ENCODE measurements at regions not wholly inside any gene's neighbourhood (a gene's known extent, or its start where the extent isn't known, plus 50 kb on each side); places are given as distances from the start of the nearest gene placed in this dataset.

DNA sequence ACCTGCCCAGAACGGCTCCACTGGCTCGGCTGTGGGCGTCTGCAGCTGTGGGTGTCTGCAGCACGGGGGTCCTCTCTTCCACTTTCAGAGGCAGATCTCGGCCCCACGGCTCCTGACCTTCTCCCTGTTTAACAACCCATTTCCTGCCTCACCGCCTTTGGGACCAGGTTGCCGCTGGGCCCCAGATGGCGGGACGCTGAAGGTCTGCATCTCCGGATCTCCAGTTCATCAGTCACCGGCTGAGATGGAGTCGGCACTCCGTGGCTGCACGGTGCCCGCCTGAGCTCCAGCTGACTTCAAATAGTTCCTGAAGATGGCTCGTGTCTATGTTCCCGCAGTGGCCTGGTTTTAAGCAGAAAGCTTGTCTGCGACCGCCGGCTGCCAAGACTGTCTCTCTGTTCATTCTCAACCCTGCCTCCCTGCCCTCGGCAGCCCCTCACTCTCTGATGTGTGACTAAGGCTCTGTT is 475.9 kb downstream of the BRD1 start:
- TF ChIP-seq, protein P1, sequence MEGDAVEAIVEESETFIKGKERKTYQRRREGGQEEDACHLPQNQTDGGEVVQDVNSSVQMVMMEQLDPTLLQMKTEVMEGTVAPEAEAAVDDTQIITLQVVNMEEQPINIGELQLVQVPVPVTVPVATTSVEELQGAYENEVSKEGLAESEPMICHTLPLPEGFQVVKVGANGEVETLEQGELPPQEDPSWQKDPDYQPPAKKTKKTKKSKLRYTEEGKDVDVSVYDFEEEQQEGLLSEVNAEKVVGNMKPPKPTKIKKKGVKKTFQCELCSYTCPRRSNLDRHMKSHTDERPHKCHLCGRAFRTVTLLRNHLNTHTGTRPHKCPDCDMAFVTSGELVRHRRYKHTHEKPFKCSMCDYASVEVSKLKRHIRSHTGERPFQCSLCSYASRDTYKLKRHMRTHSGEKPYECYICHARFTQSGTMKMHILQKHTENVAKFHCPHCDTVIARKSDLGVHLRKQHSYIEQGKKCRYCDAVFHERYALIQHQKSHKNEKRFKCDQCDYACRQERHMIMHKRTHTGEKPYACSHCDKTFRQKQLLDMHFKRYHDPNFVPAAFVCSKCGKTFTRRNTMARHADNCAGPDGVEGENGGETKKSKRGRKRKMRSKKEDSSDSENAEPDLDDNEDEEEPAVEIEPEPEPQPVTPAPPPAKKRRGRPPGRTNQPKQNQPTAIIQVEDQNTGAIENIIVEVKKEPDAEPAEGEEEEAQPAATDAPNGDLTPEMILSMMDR (IDR thresholded peaks at IDR 0.05; ENCODE audit: insufficient read depth, low read length) = no peak
- TF ChIP-seq POLR2AphosphoS5 (IDR thresholded peaks at IDR 0.05; ENCODE audit: low read depth) = no peak
- TF ChIP-seq, protein P2, sequence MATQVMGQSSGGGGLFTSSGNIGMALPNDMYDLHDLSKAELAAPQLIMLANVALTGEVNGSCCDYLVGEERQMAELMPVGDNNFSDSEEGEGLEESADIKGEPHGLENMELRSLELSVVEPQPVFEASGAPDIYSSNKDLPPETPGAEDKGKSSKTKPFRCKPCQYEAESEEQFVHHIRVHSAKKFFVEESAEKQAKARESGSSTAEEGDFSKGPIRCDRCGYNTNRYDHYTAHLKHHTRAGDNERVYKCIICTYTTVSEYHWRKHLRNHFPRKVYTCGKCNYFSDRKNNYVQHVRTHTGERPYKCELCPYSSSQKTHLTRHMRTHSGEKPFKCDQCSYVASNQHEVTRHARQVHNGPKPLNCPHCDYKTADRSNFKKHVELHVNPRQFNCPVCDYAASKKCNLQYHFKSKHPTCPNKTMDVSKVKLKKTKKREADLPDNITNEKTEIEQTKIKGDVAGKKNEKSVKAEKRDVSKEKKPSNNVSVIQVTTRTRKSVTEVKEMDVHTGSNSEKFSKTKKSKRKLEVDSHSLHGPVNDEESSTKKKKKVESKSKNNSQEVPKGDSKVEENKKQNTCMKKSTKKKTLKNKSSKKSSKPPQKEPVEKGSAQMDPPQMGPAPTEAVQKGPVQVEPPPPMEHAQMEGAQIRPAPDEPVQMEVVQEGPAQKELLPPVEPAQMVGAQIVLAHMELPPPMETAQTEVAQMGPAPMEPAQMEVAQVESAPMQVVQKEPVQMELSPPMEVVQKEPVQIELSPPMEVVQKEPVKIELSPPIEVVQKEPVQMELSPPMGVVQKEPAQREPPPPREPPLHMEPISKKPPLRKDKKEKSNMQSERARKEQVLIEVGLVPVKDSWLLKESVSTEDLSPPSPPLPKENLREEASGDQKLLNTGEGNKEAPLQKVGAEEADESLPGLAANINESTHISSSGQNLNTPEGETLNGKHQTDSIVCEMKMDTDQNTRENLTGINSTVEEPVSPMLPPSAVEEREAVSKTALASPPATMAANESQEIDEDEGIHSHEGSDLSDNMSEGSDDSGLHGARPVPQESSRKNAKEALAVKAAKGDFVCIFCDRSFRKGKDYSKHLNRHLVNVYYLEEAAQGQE (IDR thresholded peaks at IDR 0.05; ENCODE audit: insufficient replicate concordance, low read depth) = no peak

All from HL-60 (cell line).